ENCODE measurements at regions not wholly inside any gene's neighbourhood (a gene's known extent, or its start where the extent isn't known, plus 50 kb on each side); places are given as distances from the start of the nearest gene placed in this dataset.

GRCh38 chr13:90564566-90564965, 782.9 kb upstream of the MIR17HG start:
- TF ChIP-seq, protein P1, sequence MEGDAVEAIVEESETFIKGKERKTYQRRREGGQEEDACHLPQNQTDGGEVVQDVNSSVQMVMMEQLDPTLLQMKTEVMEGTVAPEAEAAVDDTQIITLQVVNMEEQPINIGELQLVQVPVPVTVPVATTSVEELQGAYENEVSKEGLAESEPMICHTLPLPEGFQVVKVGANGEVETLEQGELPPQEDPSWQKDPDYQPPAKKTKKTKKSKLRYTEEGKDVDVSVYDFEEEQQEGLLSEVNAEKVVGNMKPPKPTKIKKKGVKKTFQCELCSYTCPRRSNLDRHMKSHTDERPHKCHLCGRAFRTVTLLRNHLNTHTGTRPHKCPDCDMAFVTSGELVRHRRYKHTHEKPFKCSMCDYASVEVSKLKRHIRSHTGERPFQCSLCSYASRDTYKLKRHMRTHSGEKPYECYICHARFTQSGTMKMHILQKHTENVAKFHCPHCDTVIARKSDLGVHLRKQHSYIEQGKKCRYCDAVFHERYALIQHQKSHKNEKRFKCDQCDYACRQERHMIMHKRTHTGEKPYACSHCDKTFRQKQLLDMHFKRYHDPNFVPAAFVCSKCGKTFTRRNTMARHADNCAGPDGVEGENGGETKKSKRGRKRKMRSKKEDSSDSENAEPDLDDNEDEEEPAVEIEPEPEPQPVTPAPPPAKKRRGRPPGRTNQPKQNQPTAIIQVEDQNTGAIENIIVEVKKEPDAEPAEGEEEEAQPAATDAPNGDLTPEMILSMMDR (IDR thresholded peaks at IDR 0.05; ENCODE audit: low read depth, low read length, poor library complexity, severe bottlenecking): no peak
- no peak for TF ChIP-seq EZH2phosphoT487 (IDR thresholded peaks at IDR 0.05; ENCODE audit: borderline replicate concordance, low read length)
